ENCODE measurements at regions not wholly inside any gene's neighbourhood (a gene's known extent, or its start where the extent isn't known, plus 50 kb on each side); places are given as distances from the start of the nearest gene placed in this dataset.
"Not testable (repeated sequence)": the region's sequence is repeated elsewhere in the genome, so short reads cannot be mapped to it uniquely, and the experiment has no call there.

GRCh38 chr13:76829572-76830327 is 56.5 kb downstream of the KCTD12 start:
- DNase-seq, result no peak

- no peak for DNase-seq
Observed at GRCh38 chr13:76828316-76828741, 57.9 kb downstream of the KCTD12 start.

- peak in 1 of 56 donors; percentile 1 for DNase-seq
Observed at GRCh38 chr13:76826527-76826926, 59.7 kb downstream of the KCTD12 start.

GRCh38 chr13:76825430-76825829 is 60.8 kb downstream of the KCTD12 start:
- DNase-seq, result no peak

- DNase-seq, result no peak
Observed at GRCh38 chr13:76823969-76824368, 62.2 kb downstream of the KCTD12 start.

GRCh38 chr13:76822698-76823267 is 63.4 kb downstream of the KCTD12 start:
- DNase-seq, result no peak

GRCh38 chr13:76821222-76821621 is 65.0 kb downstream of the KCTD12 start:
- not testable (repeated sequence) for DNase-seq

GRCh38 chr13:76820759-76821158 is 65.4 kb downstream of the KCTD12 start:
- no peak for DNase-seq

GRCh38 chr13:76816394-76816793 is 69.8 kb downstream of the KCTD12 start:
- DNase-seq, result peak in 10 of 56 donors; percentile 9 to 39 (median 22)

- no peak for DNase-seq
Observed at GRCh38 chr13:76815344-76815743, 70.9 kb downstream of the KCTD12 start.

GRCh38 chr13:76813891-76814290 is 72.3 kb downstream of the KCTD12 start:
- no peak for DNase-seq

GRCh38 chr13:76813000-76813691 is 73.1 kb downstream of the KCTD12 start:
- DNase-seq, result peak in 3 of 56 donors; percentile 8 to 31 (median 9)

GRCh38 chr13:76812206-76812897 is 73.9 kb downstream of the KCTD12 start:
- DNase-seq, result peak in 15 of 56 donors; percentile 7 to 60 (median 23)

GRCh38 chr13:76809389-76809788 is 76.8 kb downstream of the KCTD12 start:
- no peak for DNase-seq

GRCh38 chr13:76808927-76809326 is 77.3 kb downstream of the KCTD12 start:
- no peak for DNase-seq

GRCh38 chr13:76804801-76805200 is 81.4 kb downstream of the KCTD12 start:
- no peak for DNase-seq

- no peak for DNase-seq
Observed at GRCh38 chr13:76803831-76804230, 82.4 kb downstream of the KCTD12 start.

GRCh38 chr13:76800943-76801342 is 85.3 kb downstream of the KCTD12 start:
- DNase-seq, result no peak

- no peak for DNase-seq
Observed at GRCh38 chr13:76799696-76800095, 86.5 kb downstream of the KCTD12 start.

GRCh38 chr13:76798037-76798436 is 88.2 kb downstream of the KCTD12 start:
- DNase-seq, result no peak

GRCh38 chr13:76797361-76797760 is 88.8 kb downstream of the KCTD12 start:
- DNase-seq, result no peak

GRCh38 chr13:76796851-76797250 is 89.4 kb downstream of the KCTD12 start:
- no peak for DNase-seq

Data from amygdala (tissue), 56 donors.